CD14-positive monocyte (primary cell): ENCODE measurements at regions not wholly inside any gene's neighbourhood (a gene's known extent, or its start where the extent isn't known, plus 50 kb on each side); places are given as distances from the start of the nearest gene placed in this dataset.
A peak's percentile ranks its signal among the peaks of the same experiment; 100 is the strongest.
"Not testable (repeated sequence)": the region's sequence is repeated elsewhere in the genome, so short reads cannot be mapped to it uniquely, and the experiment has no call there.

Experiments used
- DNase-seq, 3 donors: peaks; one replicate each; pipeline ENCODE4 v3.0.0-alpha.2; 2011 to 2022
- H2AFZ ChIP-seq: 2 replicates; pipeline ENCODE4 v1.6.0; 2012; ENCODE audit warnings: mild to moderate bottlenecking, low read depth, low read length, inconsistent platforms; ENCODE audit not compliant: insufficient read depth, poor library complexity, severe bottlenecking
- H3K27ac ChIP-seq, 2 donors: 1 replicate in 1 of 2; 2 replicates in 1 of 2; pipeline ENCODE4 v1.5.1; 2012 to 2013; ENCODE audit warnings: low read length in 2 of 2, control low read depth in 1 of 2, inconsistent platforms in 1 of 2, low read depth in 1 of 2, mild to moderate bottlenecking in 1 of 2
- H3K27me3 ChIP-seq, 2 donors: one replicate each; pipeline versions ENCODE4 v1.6.0 to v1.6.1; 2011 to 2013; ENCODE audit warnings: low read length in 2 of 2; ENCODE audit not compliant: control insufficient read depth in 2 of 2, insufficient read depth in 2 of 2
- H3K36me3 ChIP-seq, 2 donors: replicated peaks in 1 of 2; 1 replicate in 1 of 2; 2 replicates in 1 of 2; pipeline versions ENCODE4 v1.5.1 to v1.6.1; 2012 to 2013; ENCODE audit warnings: low read length in 2 of 2, control low read depth in 1 of 2, inconsistent platforms in 1 of 2, mild to moderate bottlenecking in 1 of 2; ENCODE audit not compliant: insufficient read depth in 2 of 2, control insufficient read depth in 1 of 2
- H3K4me1 ChIP-seq, 2 donors: 1 replicate in 1 of 2; 2 replicates in 1 of 2; pipeline versions ENCODE4 v1.5.1 to v1.6.1; 2012 to 2013; ENCODE audit warnings: low read length in 2 of 2, control low read depth in 1 of 2, inconsistent platforms in 1 of 2, mild to moderate bottlenecking in 1 of 2, moderate library complexity in 1 of 2; ENCODE audit not compliant: insufficient read depth in 2 of 2, control insufficient read depth in 1 of 2
- H3K4me2 ChIP-seq: replicated peaks from 2 replicates; pipeline ENCODE3; 2012; ENCODE audit warnings: low read length, moderate library complexity, mild to moderate bottlenecking; ENCODE audit not compliant: poor library complexity, severe bottlenecking; ENCODE audit errors: extremely low read depth
- H3K4me3 ChIP-seq, 3 experiments: fragments of 200-600 bp in 1 of 3; sonication (generic) in 1 of 3; replicated peaks in 1 of 3; 1 replicate in 2 of 3; 2 replicates in 1 of 3; pipeline ENCODE4 v1.5.1; 2011 to 2013; ENCODE audit warnings: low read length in 3 of 3, mild to moderate bottlenecking in 3 of 3, control low read depth in 2 of 3, low read depth in 2 of 3, inconsistent platforms in 1 of 3, moderate library complexity in 1 of 3
- H3K79me2 ChIP-seq: 2 replicates; pipeline ENCODE4 v1.6.0; 2012; ENCODE audit warnings: mild to moderate bottlenecking, control low read depth, inconsistent platforms, low read length, moderate library complexity; ENCODE audit not compliant: insufficient read depth
- H3K9ac ChIP-seq: 2 replicates; pipeline ENCODE4 v1.6.0; 2017; ENCODE audit warnings: low read length, mild to moderate bottlenecking; ENCODE audit not compliant: insufficient read depth, poor library complexity, severe bottlenecking
- H3K9me3 ChIP-seq, 2 donors: replicated peaks in 1 of 2; 1 replicate in 1 of 2; 2 replicates in 1 of 2; pipeline versions ENCODE4 v1.5.1 to v1.6.1; 2012 to 2013; ENCODE audit warnings: low read length in 2 of 2, control low read depth in 1 of 2; ENCODE audit not compliant: control insufficient read depth in 1 of 2, insufficient read depth in 1 of 2
- H4K20me1 ChIP-seq: 2 replicates; pipeline ENCODE4 v1.6.0; 2012; ENCODE audit warnings: mild to moderate bottlenecking, low read length, control low read depth, moderate library complexity; ENCODE audit not compliant: insufficient read depth
- H3K27ac Mint-ChIP-seq, 7 donors: one replicate each; pipeline ENCODE4 v1.8.0; 2020; ENCODE audit warnings: mild to moderate bottlenecking in 7 of 7, mixed read lengths in 7 of 7, moderate library complexity in 6 of 7, inconsistent platforms in 2 of 7
- H3K27me3 Mint-ChIP-seq, 3 donors: one replicate each; pipeline ENCODE4 v1.8.0; 2021 to 2022; ENCODE audit warnings: low read depth in 3 of 3, mild to moderate bottlenecking in 3 of 3, mixed read lengths in 3 of 3, moderate library complexity in 3 of 3, inconsistent platforms in 1 of 3
- H3K36me3 Mint-ChIP-seq, 2 donors: one replicate each; pipeline ENCODE4 v1.8.0; 2020; ENCODE audit warnings: mixed read lengths in 2 of 2, inconsistent platforms in 1 of 2, mild to moderate bottlenecking in 1 of 2
- H3K4me1 Mint-ChIP-seq: one replicate; pipeline ENCODE4 v1.8.0; 2020; ENCODE audit warnings: mild to moderate bottlenecking, mixed read lengths
- H3K4me3 Mint-ChIP-seq, 2 donors: one replicate each; pipeline ENCODE4 v1.8.0; 2020; ENCODE audit warnings: mild to moderate bottlenecking in 2 of 2, mixed read lengths in 2 of 2, moderate library complexity in 1 of 2
- H3K9me3 Mint-ChIP-seq, 7 donors: one replicate each; pipeline ENCODE4 v1.8.0; 2020 to 2022; ENCODE audit warnings: mixed read lengths in 7 of 7, mild to moderate bottlenecking in 6 of 7, moderate library complexity in 6 of 7, inconsistent platforms in 2 of 7
- WGBS: methylation state at CpG from one replicate; pipeline ENCODE4 v1.1.5; 2013; ENCODE audit warnings: missing lambda C conversion rate; ENCODE audit not compliant: insufficient coverage; 5-methylcytosine and 5-hydroxymethylcytosine counted together
- intact Hi-C, 2 donors: fragments of 100-400 bp; cut with micrococcal nuclease; formaldehyde crosslinking; loops; one replicate each; pipeline versions ENCODE4 v1.15.0 to v1.15.1; 2023
- TF ChIP-seq, protein P1 (sequence below): fragments of 200-600 bp; IDR thresholded peaks from one replicate; pipeline ENCODE4 v1.8.0; 2022; ENCODE audit warnings: antibody characterized with exemption, mild to moderate bottlenecking

DNA sequence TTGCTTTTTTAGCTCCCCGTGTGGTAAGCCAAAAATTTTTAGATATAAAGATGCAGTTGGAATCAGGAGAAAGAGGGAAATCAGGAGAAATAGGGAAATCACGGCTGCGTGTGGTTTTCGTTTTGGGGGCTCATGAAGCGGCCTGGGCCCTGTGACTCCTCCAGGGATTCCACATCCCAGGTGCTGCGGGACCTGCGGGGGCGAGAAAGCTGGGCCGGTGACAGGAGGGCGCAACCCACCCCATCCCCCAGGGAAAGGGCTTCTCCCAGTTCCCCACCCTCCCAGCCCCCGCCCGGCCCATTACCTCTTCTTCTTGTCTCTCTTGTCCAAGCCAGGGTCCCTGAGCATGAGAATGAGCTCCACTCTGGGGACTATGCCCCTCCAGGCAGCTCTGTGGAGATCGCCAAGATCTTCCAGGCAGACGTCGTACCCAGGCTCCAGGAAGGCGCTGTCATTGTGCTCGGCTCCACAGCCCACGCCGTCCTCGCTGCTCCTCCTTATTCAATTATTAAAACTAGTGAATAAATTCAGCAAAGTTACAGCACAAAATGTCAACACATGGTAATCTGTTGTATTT lies 111.0 kb downstream of the MRPL57 start:
- Mint-ChIP-seq H3K4me1 (no peaks in the 10 kb centered on the region), H3K36me3 (no peaks in the 10 kb centered on the region), H3K4me3 (no peak overlapping the region), H3K27ac (no peak overlapping the region), H3K9me3 (no peaks in the 10 kb centered on the region), H3K27me3 (no peaks in the 10 kb centered on the region)
- H3K4me1 ChIP-seq, result no peaks in the 10 kb centered on the region
- no peaks in the 10 kb centered on the region for H3K9me3 ChIP-seq
- H3K36me3 ChIP-seq, result no peaks in the 10 kb centered on the region
- WGBS, result 97% methylated on average over 11 of the region's 20 CpGs
- H4K20me1 ChIP-seq, result no peaks in the 10 kb centered on the region
- H3K27me3 ChIP-seq, result no peaks in the 10 kb centered on the region
- no peak overlapping the region for H3K4me3 ChIP-seq
- TF ChIP-seq, protein P1, sequence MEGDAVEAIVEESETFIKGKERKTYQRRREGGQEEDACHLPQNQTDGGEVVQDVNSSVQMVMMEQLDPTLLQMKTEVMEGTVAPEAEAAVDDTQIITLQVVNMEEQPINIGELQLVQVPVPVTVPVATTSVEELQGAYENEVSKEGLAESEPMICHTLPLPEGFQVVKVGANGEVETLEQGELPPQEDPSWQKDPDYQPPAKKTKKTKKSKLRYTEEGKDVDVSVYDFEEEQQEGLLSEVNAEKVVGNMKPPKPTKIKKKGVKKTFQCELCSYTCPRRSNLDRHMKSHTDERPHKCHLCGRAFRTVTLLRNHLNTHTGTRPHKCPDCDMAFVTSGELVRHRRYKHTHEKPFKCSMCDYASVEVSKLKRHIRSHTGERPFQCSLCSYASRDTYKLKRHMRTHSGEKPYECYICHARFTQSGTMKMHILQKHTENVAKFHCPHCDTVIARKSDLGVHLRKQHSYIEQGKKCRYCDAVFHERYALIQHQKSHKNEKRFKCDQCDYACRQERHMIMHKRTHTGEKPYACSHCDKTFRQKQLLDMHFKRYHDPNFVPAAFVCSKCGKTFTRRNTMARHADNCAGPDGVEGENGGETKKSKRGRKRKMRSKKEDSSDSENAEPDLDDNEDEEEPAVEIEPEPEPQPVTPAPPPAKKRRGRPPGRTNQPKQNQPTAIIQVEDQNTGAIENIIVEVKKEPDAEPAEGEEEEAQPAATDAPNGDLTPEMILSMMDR, result no peak
- no peak overlapping the region for H3K27ac ChIP-seq
- DNase-seq, result no peak
- H2AFZ ChIP-seq, result no peak overlapping the region
- H3K79me2 ChIP-seq, result no peaks in the 10 kb centered on the region
- no peak overlapping the region for H3K4me2 ChIP-seq
- intact Hi-C loops, result no loop called here
- no peak overlapping the region for H3K9ac ChIP-seq

DNA sequence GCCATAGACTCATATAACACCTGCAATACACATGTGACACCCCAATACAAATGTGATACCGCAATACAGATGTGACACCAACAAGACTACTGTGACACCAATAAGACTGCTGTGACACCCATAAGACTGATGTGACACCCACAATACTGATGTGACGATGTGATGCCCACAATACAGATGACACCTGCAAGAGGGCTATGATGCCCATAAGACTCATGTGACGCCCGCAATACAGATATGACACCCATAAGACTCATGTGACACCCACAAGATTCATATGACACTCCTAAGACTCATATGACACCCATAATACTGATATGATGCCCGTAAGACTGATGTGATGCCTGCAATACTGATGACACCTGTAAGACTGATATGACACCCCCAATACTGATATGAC lies 113.0 kb downstream of the MRPL57 start:
- Mint-ChIP-seq H3K36me3 (no peaks in the 10 kb centered on the region), H3K4me1 (no peaks in the 10 kb centered on the region), H3K27me3 (no peaks in the 10 kb centered on the region), H3K4me3 (no peak overlapping the region), H3K27ac (no peak overlapping the region), H3K9me3 (no peaks in the 10 kb centered on the region)
- no peak overlapping the region for H3K4me2 ChIP-seq
- H3K79me2 ChIP-seq, result no peaks in the 10 kb centered on the region
- 97% methylated on average over 5 of the region's 5 CpGs for WGBS
- no peak overlapping the region for H3K27ac ChIP-seq
- no peaks in the 10 kb centered on the region for H3K9me3 ChIP-seq
- H3K27me3 ChIP-seq, result no peaks in the 10 kb centered on the region
- TF ChIP-seq, protein P1, result no peak
- intact Hi-C loops, result no loop called here
- no peaks in the 10 kb centered on the region for H4K20me1 ChIP-seq
- no peaks in the 10 kb centered on the region for H3K4me1 ChIP-seq
- DNase-seq, result no peak
- no peak overlapping the region for H3K9ac ChIP-seq
- no peak overlapping the region for H3K4me3 ChIP-seq
- no peak overlapping the region for H2AFZ ChIP-seq
- H3K36me3 ChIP-seq, result no peaks in the 10 kb centered on the region

DNA sequence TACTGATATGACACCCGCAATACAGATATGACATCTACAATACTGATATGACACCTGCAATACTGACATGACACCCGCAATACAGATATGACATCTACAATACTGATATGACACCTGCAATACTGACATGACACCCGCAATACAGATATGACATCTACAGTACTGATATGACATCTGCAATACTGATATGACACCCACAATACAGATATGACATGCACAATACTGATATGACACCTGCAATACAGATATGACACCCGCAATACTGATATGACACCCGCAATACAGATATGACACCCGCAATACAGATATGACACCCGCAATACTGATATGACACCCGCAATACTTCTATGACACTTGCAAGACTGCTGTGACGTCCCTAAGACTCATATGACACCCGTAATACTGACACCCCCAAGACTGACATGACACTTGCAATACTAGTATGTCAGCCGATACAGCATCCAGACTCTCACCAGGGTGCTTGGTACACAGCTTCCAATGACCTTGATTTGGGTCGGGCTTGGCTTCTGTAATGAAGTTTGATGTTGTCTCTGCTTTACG lies 114.1 kb downstream of the MRPL57 start:
- H3K27ac ChIP-seq, H3K4me3 Mint-ChIP-seq, H3K4me1 ChIP-seq, H3K79me2 ChIP-seq, H4K20me1 ChIP-seq, H3K36me3 Mint-ChIP-seq, H3K36me3 ChIP-seq, H3K9me3 Mint-ChIP-seq, DNase-seq, H3K4me1 Mint-ChIP-seq, H3K9me3 ChIP-seq, H2AFZ ChIP-seq, H3K9ac ChIP-seq, H3K27me3 Mint-ChIP-seq, H3K27me3 ChIP-seq, H3K4me2 ChIP-seq, H3K4me3 ChIP-seq: not testable (repeated sequence)
- H3K27ac Mint-ChIP-seq, result peak overlapping the region in 1 of 7 donors; percentile 1
- WGBS, result 96% methylated on average over 10 of the region's 13 CpGs
- intact Hi-C loops, result loop anchor here in 1 of 2 donors (10.0 kb wide), 1 partner anchor 116 kb away; the partner anchor contains the start of genes MRPL57 and SKA3
